ENCODE measurements at regions not wholly inside any gene's neighbourhood (a gene's known extent, or its start where the extent isn't known, plus 50 kb on each side); places are given as distances from the start of the nearest gene placed in this dataset.
A peak's percentile ranks its signal among the peaks of the same experiment; 100 is the strongest.

DNA sequence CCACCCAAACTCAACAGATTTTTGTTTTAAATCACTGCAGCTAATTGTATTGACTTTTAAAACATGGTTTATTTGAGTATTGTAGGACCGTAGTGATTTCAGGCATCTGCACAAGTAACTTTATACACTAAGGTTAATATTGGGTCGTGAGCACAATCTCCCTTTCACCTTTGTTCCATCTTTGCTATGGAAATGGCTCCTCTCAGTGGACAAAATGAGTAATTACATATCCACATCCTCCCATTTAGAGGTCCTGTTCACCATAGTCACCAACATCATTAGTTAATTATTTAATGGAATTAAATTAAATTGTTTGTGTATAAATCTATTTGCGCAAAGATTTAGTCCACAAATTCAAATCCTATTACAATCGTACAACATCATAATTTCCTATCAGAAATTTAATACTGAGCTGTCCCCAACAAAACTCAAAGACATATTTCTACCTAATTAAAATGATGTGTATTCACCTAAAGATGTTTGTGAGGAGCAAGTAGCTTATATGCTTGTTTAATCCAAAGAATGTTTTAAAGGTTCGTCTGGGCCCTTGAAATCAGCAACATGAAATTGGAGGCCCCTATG, 173.0 kb upstream of the DAPK1 start:
- peak; percentile 44 to 49 for DNase-seq (ENCODE audit: low read depth in 2 of 2)

DNA sequence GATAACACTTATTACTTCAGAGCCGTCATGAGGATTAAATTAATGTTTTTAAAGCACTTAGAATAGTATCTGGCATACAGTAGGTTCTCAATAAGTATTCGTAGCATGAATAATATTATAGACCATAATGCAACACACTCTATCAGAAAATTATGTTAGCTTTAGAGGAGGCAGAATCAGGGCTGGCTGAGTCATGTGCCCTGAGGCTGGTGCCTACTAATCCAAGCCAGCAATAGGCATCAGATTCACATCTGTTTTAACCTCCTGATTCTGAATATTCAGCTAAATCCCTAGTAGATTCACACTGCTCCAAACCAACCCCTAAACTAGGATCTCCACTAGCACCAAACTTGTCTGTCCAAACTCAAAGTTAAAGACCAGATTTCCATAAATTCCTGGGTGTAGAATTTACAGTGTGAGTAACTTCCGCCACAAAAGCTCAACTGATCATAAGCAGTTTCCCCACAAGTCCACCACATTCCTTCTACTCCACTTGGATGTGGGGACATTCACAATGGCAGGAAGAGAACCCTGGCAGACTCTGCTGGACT, 170.0 kb upstream of the DAPK1 start:
- no peak for DNase-seq (ENCODE audit: low read depth in 2 of 2)

DNA sequence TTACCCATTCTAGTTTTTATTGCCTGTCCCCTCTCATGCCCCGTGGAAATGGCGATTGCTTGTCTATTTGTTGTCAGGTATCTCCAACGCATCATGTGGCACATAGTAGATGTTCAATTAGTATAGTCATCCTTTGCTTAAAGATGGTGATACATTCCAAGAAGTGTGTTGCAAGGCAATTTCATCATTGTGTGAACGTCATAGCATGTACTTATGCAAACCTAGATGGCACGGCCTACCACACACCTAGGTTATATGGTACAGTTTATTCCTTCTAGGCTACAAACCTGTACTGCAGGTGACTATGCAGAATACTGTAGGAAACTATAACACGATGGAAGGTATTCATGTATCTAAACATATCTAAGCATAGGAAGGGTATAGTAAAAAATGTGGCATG, 163.9 kb upstream of the DAPK1 start:
- no peak for DNase-seq (ENCODE audit: low read depth in 2 of 2)

DNA sequence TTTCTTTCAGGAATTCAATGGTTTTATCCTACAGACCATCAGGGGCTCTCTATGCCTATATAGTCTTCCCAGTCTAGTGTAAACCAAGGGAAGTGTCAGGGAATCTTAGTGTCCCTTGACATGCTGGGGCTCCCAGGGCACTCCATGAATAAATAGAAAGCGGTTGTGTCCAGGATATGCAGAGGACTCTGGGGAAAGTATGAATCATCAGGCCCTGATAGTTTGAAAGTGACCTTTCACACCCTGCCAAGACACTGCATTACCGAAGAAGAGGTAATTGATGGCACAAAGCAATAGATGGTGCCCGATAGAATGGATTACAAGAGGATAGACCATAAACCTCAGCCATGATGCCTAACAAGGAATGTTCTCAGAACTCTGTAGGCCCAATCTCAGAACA, 163.3 kb upstream of the DAPK1 start:
- no peak for DNase-seq (ENCODE audit: low read depth in 2 of 2)

DNA sequence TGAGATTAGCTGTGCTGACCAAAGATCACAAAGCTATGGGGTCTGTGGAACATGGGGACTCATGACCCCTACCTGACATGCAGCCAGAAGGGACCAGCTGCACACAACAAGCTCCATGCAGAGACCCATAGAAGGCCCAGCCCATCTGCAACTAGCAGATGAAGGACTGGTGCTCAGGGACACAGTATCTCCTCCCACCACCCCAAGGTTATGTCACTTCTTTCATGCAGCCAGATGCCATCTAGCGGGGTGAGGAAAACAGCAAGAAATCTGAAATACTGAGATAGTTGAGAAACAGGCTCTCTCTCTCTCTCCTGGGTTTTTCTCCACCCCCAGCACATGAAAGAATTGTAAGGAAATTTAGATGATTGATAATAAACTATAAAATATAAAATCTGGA, 161.3 kb upstream of the DAPK1 start:
- DNase-seq (ENCODE audit: low read depth in 2 of 2): no peak

DNA sequence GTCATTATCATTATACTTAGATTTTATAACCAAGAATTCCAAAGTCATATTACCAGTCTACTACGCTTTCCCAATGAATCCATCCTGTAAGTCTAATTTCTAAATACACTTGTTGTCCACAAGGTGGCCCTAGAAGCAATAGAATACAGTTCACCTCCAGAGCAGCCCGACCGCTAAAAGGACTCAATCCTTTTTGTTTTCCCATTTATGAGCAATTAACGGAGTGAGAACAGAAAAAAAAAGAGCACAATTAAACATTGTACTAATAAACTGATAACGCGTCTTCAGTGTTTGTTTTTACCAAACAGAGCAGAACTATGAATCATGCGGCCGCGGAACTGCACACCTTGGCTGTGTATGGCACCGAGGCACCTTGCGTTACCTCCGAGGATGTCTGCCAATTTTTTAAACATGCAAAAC, 160.7 kb upstream of the DAPK1 start:
- peak in 1 of 2 experiments; percentile 36 for DNase-seq (ENCODE audit: low read depth in 2 of 2)

DNA sequence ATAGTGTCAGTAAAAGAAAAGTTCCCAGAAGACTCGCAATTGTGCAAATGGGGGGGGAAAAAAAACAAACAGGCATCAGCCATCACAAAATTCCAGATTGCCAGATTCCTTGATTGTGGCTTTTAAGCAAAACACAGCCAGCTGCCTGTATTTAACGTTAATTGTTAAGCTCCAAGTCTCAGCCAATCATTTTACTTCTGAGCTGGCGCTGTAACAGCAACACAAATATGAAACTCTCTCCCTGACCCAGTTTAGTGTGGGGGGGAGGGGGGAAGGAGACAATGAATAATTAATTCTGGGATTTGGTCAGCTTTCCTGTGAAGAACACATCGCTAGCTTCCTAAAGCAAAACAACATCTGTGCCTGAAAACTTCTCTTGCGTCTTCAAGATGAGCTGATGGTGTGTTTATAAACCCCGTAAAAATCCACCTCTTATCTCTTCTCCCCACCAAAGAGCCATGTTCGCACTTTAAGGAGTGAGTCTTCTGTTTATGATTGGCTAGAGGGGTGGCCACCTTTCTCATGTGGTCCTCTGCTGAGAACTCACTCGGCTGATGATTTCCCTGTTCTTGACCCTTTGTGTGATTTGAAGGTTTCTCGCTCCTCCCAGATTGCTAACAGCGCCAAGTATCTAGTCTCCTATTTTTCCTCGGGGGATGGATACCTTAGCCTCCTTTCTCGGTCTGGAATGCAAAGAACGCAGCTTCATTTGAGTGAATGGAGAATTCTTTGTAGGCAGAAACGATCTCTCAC, 160.2 kb upstream of the DAPK1 start:
- no peak for DNase-seq (ENCODE audit: low read depth in 2 of 2)

DNA sequence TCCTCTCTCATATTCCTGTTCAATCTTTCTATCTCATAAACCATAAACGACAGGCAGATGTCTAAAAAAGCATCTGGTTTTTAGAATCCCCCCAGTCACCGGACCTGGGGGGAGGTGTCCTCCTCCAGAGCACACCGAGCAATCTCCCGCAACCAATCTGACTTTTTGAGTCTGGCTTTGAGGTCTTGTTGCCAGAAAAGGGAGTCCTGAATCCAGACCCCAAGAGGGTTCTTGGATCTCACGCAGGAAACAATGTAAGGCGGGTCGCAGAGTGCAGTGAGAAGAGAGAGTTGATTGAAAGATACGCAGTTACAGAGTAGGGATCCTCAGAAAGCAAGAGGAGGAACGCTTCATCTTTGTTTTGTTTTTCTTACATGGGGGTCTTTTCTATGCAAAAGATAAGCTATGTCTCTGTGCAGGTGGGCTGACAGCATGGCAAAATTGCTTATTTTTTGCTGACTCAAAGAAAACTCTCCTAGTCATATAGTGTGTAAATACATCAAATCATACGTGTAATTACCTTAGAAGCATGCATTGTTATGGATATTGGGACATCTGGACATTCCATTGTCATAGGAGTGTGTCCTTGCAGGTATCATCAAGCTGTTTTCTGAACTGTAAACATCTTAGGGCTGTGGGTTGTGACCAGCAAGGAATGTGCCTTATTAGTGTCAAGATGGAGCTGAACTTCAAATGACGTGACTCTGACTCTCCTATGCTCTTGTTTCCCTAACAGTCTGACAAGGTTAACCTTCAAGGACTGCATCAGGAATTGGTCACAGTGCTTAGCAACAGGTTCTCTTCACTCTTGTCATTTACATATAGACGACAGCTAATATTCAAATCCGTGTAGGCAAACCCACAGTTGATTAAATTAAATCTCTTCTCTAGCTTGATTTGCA, 159.3 kb upstream of the DAPK1 start:
- no peak for DNase-seq (ENCODE audit: low read depth in 2 of 2)

DNA sequence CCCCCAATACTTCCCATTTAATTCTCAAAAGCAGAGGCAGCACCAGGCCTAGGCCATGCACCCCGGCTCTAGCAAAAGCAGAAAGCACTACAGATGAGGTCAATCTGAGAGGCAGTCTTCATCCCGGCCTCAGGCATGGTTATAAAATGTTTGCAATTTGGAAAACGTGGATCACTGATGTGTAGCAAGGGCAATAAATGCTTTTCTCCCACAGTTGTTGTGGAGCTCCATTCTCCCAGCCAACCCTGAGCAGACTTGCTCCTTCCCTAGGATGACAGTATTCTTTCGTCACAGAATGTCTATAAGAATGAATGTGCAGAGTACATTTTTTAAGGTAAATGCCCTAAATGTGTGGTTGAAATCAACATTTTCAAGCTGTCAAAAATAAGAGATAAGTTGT, 157.3 kb upstream of the DAPK1 start:
- DNase-seq (ENCODE audit: low read depth in 2 of 2): no peak

DNA sequence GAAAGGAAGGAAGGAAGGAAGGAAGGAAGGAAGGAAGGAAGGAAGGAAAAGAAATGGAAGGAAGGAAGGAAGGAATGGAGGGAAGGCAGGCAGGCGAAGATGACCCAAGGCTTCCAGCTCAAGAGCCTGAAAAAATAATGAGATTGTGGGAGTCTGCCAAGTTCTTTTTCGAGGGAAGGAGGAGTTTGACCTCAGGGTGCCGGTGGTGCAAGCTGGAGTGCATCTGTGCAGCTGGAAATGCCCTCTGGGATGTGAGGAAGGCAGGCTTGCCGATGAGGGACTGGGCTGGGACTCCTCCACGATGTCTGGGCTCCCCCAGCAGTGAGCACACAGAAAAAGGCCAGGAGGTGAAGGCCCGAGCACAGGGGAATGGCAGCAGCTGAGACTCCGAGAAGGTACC, 154.9 kb upstream of the DAPK1 start:
- no peak for DNase-seq (ENCODE audit: low read depth in 2 of 2)

DNA sequence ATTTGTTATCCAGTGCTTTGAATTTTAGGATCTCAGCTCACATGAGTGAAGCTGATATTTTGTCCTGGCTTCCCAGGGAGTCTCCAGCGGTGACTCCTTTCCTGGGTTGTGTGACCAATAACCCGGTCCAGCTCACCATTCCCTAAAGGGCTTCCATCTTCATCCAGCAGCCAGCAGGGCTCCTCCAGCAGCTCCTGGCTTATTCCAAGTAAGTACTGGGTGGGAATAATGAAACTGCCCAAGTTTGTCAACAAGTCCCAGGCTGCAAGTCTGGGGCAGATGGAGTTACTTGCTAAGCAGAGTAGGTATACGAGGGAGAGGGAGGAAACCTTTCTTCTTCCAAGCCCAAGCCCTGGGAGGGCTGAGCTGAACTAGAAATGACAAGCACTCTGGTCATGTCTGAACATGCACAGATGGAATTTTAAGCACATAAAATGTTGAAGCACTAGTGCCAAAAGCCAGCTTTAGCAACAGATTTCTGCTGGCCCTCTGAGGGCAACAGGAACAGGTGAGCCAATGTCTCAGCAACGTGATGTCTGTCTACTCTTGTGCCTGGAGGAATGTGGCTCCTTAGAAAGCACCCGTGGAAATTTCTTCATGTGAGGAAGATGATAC, 153.7 kb upstream of the DAPK1 start:
- no peak for DNase-seq (ENCODE audit: low read depth in 2 of 2)

DNA sequence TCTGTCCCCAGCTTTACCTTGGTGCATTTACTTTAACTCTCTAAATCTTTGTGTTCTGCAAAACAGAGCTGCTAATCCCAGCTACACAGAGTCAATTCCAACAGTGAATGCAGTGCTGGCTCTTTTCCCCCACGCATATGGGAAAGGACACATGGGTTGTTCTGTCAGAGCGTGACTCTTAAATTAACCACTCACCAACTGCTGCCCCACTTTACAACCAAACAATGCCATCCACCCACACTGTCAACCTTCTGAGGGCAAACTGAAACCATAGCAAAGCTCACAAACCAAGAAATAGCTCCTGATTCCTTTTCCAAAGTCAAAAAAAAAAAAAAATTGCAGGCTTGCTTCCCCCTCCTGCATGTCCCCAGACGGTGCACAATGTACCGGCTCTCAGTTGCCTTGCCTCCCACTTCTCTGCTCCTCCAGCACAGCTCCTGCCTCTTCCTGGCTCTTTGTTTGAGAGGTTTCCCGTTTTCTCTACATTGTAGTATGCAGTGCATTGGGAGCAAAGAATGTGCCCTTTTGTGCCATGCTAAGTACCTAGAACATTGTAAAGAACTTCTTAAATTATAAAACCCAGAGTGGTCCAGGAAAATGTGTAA, 151.5 kb upstream of the DAPK1 start:
- DNase-seq (ENCODE audit: low read depth in 2 of 2): no peak

DNA sequence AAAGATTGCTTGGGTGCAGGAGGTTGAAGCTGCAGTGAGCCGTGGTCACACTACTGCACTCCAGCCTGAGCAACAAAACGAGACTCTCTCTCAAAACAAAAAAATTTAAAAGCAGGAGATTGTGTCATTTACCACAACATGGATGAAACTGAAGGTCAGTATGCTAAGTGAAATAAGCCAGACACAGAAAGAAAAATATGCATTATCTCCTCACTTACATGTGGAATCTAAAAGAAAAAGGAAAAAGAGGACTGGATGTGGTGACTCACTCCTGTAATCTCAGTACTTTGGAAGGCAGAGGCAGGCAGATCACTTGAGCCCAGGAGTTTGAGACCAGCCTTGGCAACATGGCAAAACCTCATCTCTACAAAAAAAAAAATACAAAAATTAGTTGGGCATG, 146.8 kb upstream of the DAPK1 start:
- no peak for DNase-seq (ENCODE audit: low read depth in 2 of 2)

DNA sequence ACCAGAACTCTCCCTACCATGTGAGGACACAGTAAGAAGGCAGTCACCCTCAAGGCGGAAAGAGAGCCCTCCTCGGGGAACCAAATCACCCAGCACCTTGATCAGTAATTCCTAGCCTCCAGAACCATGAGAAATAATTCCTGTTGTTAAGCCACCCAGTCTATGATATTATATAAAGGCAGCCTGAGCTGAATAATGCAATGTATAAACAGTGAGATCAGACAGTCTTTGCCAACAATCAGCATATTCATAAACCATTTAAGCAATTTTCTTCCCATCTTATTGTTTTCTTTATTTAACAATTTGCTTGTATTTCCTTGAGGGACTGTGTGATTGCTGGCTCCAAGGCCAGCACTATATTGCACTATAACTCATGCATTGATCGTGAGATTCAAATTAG, 144.4 kb upstream of the DAPK1 start:
- no peak for DNase-seq (ENCODE audit: low read depth in 2 of 2)

DNA sequence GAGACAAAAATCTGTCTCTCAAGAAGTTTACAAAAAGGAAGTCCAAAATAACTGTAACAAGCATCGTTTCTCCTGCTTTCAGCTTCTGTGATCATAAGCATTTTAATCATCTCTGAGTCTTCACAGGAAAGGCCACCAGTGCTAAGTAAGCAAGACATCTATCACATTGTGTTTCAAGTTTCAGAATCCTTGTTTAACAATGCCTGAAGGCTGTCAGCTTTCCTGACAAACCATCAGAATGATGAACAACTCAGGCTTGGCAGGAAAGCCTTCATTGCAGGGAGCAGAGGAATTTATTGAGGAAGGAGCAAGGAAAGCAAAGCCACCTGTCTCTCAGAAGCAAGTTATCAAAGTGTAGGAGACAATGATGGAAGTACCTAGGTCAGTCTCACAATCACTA, 143.5 kb upstream of the DAPK1 start:
- DNase-seq (ENCODE audit: low read depth in 2 of 2): no peak

DNA sequence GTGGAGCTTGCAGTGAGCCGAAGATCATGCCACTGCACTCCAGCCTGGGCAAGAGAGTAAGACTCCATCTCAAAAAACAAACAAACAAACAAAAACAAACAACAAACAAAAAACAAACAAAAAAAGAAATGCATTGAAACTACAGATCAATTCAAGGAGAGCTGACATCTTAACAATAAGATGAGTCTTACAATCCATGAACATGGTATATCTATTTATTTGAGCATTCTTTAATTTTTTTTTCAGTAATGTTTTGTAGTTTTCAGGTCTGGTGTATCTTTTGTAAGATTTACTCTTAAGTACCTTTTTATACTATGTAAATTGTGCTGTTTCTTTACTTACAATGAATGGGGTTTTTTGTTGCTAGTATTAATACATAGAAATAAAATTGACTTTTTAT, 140.1 kb upstream of the DAPK1 start:
- DNase-seq (ENCODE audit: low read depth in 2 of 2): no peak

DNA sequence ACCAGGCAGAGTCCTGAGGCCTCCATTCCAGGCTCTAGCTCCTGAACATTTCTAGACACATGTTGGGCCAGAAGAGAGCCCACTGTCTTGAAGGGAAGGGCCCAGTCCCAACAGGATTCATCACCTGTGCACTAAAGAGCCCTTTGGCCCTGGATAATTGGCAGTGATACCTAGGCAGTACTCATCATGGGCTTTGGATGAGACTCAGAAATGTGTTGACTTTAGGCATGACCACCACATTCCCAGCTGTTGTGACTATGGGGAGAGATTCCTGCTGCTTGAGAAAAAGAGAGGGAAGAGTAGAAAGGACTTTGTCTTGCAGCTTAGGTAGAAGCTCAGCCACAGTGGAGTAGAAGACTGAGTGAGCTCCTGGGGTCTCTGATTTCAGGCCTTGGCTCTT, 138.4 kb upstream of the DAPK1 start:
- no peak for DNase-seq (ENCODE audit: low read depth in 2 of 2)

DNA sequence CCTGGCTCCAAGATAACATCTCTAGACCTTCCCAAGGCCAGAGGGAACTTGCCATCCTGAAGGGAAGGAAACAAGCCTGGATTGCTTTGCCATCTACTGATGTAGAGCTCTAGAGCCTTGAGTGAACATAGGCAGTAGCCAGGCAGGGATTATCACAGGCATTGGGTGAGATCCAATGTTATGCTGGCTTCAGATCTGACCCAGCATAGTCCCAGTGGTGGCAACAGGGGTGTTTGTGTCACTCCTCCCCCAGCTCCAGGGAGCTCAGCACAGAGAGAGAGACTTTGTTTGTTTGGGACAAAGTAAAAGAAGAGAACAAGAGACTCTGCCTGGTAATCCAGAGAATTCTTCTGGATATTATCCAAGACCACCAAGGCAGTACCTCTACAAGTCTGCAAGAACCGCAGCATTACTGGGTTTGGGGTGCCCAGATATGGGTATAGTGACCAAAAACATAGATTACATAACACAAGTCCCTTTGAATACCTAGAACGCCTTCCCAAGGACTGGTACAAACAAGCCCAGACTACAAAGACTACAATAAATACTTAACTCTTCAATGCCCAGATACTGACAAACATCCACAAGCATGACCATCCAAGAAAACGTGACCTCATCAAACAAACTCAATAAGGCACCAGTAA, 137.6 kb upstream of the DAPK1 start:
- no peak for DNase-seq (ENCODE audit: low read depth in 2 of 2)

DNA sequence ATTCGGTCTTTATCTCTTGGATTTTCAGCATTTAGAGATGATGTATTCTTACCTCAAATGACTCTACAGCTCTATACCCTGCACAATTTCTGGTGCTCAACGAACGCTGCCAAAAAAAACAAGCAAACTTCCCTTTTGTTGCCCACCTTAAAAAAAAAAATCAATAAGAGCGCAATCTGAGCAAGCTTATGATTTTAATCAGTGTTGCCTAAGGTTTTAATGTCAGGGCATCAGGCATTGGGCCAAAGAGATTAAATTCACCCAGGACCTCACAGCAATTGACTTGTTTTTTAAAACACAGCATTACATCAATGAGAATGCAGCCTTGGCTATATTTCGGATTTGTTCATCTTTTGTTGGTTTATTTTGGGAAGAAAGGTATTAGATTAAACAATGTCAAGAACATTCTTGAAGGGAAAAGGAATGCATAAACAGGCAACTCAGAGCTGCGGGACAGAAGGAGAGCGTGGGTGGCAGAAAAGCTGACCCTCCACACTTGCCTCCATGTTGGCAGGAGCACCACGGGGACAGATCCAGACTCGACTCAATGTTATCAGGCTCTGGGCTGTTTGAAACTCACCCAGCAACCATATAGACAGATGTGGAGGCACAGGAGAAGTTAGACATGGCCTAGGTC, 127.5 kb upstream of the DAPK1 start:
- DNase-seq (ENCODE audit: low read depth in 2 of 2): no peak

DNA sequence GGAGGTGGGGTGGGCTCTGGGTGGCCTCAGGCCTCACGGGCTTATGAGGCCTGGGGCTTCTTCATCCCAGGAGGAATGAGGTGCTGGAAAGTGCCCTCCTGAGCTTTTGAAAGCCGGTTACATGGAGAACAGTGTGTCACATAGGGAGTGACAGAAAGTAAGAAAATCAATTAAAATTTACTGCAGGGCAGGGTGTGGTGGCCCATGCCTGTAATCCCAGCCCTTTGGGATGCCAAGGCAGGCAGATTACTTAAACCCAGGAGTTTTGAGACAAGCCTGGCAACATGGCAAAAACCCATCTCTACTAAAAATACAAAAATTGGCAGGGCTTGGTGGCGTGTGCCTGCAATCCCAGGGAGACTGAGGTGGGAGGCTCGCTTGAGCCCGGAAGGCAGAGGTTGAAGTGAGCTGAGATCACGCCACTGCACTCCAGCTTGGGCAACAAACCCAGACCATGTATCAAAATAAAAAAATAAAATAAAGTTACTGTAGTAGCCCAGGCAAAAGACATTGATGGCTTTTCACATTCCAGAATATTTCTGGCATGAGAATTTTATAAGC, 125.8 kb upstream of the DAPK1 start:
- DNase-seq (ENCODE audit: low read depth in 2 of 2): no peak

Measured in fibroblast of skin of left biceps (primary cell).